HepG2 (cell line): ENCODE measurements at regions not wholly inside any gene's neighbourhood (a gene's known extent, or its start where the extent isn't known, plus 50 kb on each side); places are given as distances from the start of the nearest gene placed in this dataset.

Experiments
- ATAC-seq: fragments of 200-7000 bp; cut with Tn5 transposase; 3 replicates; pipeline ENCODE4 v1.9.1; 2020; ENCODE audit warnings: mild to moderate bottlenecking, moderate library complexity
- BruUV-seq: library from RNA; stranded (reverse); fragments of 400-500 nt; replicated peaks from 2 replicates; lab custom pipeline; 2021; lab: Mats Ljungman, UMichigan
- CTCF ChIA-PET: fragments of 300-600 bp; formaldehyde crosslinking; extraction: SDS; loops from one replicate; lab custom pipeline; 2021; ENCODE audit warnings: low total read pairs, inconsistent platforms, low intra/inter-chr PET ratio; lab: Yijun Ruan, JAX
- POLR2A ChIA-PET: fragments of 350-600 bp; sonication (Branson Sonifier 250); formaldehyde crosslinking; loops from one replicate; lab custom pipeline; 2020; ENCODE audit warnings: antibody characterized with exemption, inconsistent platforms; lab: Yijun Ruan, JAX
- DNase-seq: peaks from one replicate; pipeline ENCODE4 v3.0.0-alpha.2; 2015; ENCODE audit warnings: low spot score
- FAIRE-seq: peaks from 3 replicates; lab custom pipeline; 2011; peaks lifted over from hg19 to GRCh38; lab: Jason Lieb, UNC
- H2AFZ ChIP-seq: one replicate; pipeline ENCODE4 v1.6.1; 2011; ENCODE audit warnings: low read length, inconsistent platforms
- H3K27ac ChIP-seq: fragments of 300-600 bp; 3 replicates; pipeline ENCODE4 v1.8.0; 2011; ENCODE audit warnings: mixed run types, mild to moderate bottlenecking, mixed read lengths, low read length, inconsistent platforms; ENCODE audit not compliant: insufficient read depth; ENCODE audit errors: extremely low read length
- H3K27me3 ChIP-seq, 2 experiments: fragments of 200-600 bp in 1 of 2; 2 replicates in 1 of 2; 3 replicates in 1 of 2; pipeline versions ENCODE4 v1.6.0 to v1.8.0; 2011; ENCODE audit warnings: low read length in 2 of 2, mild to moderate bottlenecking in 2 of 2, moderate library complexity in 2 of 2, inconsistent platforms in 1 of 2; ENCODE audit not compliant: insufficient read depth in 2 of 2, control insufficient read depth in 1 of 2
- H3K36me3 ChIP-seq, 2 experiments: fragments of 200-600 bp in 1 of 2; replicated peaks in 1 of 2; 2 replicates in 1 of 2; 3 replicates in 1 of 2; pipeline versions ENCODE4 v1.5.1 to v1.8.0; 2011; ENCODE audit warnings: low read length in 2 of 2, inconsistent platforms in 1 of 2; ENCODE audit not compliant: insufficient read depth in 2 of 2, control insufficient read depth in 1 of 2
- H3K4me1 ChIP-seq: 2 replicates; pipeline ENCODE4 v1.5.1; 2012; ENCODE audit warnings: low read length, inconsistent platforms; ENCODE audit not compliant: insufficient read depth
- H3K4me2 ChIP-seq: 2 replicates; pipeline ENCODE4 v1.6.0; 2011; ENCODE audit warnings: low read depth, low read length, inconsistent platforms
- H3K4me3 ChIP-seq, 3 experiments: fragments of 200-600 bp in 1 of 3; sonication (generic), shearing (Covaris generic) in 1 of 3; replicated peaks in 1 of 3; 2 replicates each; pipeline ENCODE4 v1.5.1; 2011 to 2016; ENCODE audit warnings: low read length in 3 of 3, inconsistent platforms in 2 of 3, low read depth in 2 of 3, mild to moderate bottlenecking in 2 of 3, control low read depth in 1 of 3, mixed read lengths in 1 of 3; ENCODE audit not compliant: insufficient read depth in 1 of 3
- H3K79me2 ChIP-seq: one replicate; pipeline ENCODE4 v1.6.1; 2011; ENCODE audit warnings: low read length, inconsistent platforms; ENCODE audit not compliant: insufficient read depth
- H3K9ac ChIP-seq: 2 replicates; pipeline ENCODE4 v1.6.0; 2011; ENCODE audit warnings: mild to moderate bottlenecking, low read depth, low read length, inconsistent platforms; ENCODE audit not compliant: insufficient read depth
- H3K9me3 ChIP-seq: 2 replicates; pipeline ENCODE4 v1.5.1; 2012; ENCODE audit warnings: mild to moderate bottlenecking, low read length
- H4K20me1 ChIP-seq: 2 replicates; pipeline ENCODE4 v1.6.0; 2011; ENCODE audit warnings: inconsistent platforms, mild to moderate bottlenecking, low read length, moderate library complexity; ENCODE audit not compliant: insufficient read depth
- CBX1 ChIP-seq: IDR thresholded peaks from one replicate; pipeline ENCODE4 v1.6.1; 2016; ENCODE audit warnings: antibody characterized with exemption, low read depth
- CENPT ChIP-seq: sonication (generic); formaldehyde crosslinking; IDR thresholded peaks from 2 replicates; pipeline ENCODE4 v1.8.0; 2022; ENCODE audit warnings: low read depth, mild to moderate bottlenecking, moderate library complexity, missing genetic modification reagents
- FLYWCH1 ChIP-seq: sonication (generic); formaldehyde crosslinking; IDR thresholded peaks from 2 replicates; pipeline ENCODE4 v1.8.1; 2023; ENCODE audit warnings: mild to moderate bottlenecking, missing genetic modification reagents
- HNF4A ChIP-seq: sonication (generic); formaldehyde crosslinking; IDR thresholded peaks from 2 replicates; pipeline ENCODE4 v1.4.0; 2020; ENCODE audit warnings: missing genetic modification reagents
- ISL2 ChIP-seq: sonication (generic); formaldehyde crosslinking; IDR thresholded peaks from 2 replicates; pipeline ENCODE4 v1.5.0; 2020; ENCODE audit warnings: missing genetic modification reagents
- MEF2D ChIP-seq: sonication (generic); formaldehyde crosslinking; IDR thresholded peaks from 2 replicates; pipeline ENCODE4 v1.5.1; 2020; ENCODE audit warnings: mild to moderate bottlenecking, missing genetic modification reagents
- NRL ChIP-seq: sonication (generic); formaldehyde crosslinking; IDR thresholded peaks from 2 replicates; pipeline ENCODE4 v1.5.0; 2020; ENCODE audit warnings: missing genetic modification reagents, mild to moderate bottlenecking, moderate library complexity, borderline replicate concordance
- TCF7 ChIP-seq: sonication (generic); IDR thresholded peaks from 2 replicates; pipeline ENCODE4 v1.6.1; 2016; ENCODE audit warnings: antibody characterized with exemption, low read depth
- ZFP37 ChIP-seq: sonication (generic); formaldehyde crosslinking; IDR thresholded peaks from 2 replicates; pipeline ENCODE4 v1.4.0; 2020; ENCODE audit warnings: missing genetic modification reagents, borderline replicate concordance
- ZMYM4 ChIP-seq: sonication (generic); formaldehyde crosslinking; IDR thresholded peaks from 2 replicates; pipeline ENCODE4 v1.8.1; 2023; ENCODE audit warnings: mild to moderate bottlenecking, missing genetic modification reagents
- ZNF331 ChIP-seq: sonication (generic); formaldehyde crosslinking; IDR thresholded peaks from 2 replicates; pipeline ENCODE4 v1.4.0; 2020; ENCODE audit warnings: missing genetic modification reagents
- ZNF552 ChIP-seq: sonication (generic); formaldehyde crosslinking; IDR thresholded peaks from 2 replicates; pipeline ENCODE4 v1.9.0; 2022; ENCODE audit warnings: missing genetic modification reagents, mild to moderate bottlenecking, borderline replicate concordance
- ZNF670 ChIP-seq: sonication (generic); formaldehyde crosslinking; IDR thresholded peaks from 2 replicates; pipeline ENCODE4 v1.8.0; 2022; ENCODE audit warnings: mild to moderate bottlenecking, missing genetic modification reagents, borderline replicate concordance
- ZNF737 ChIP-seq: sonication (generic); formaldehyde crosslinking; IDR thresholded peaks from 2 replicates; pipeline ENCODE4 v1.5.0; 2020; ENCODE audit warnings: missing genetic modification reagents, mild to moderate bottlenecking, borderline replicate concordance
- ZNF775 ChIP-seq: sonication (generic); formaldehyde crosslinking; IDR thresholded peaks from 2 replicates; pipeline ENCODE4 v1.4.0; 2020; ENCODE audit warnings: missing genetic modification reagents, mild to moderate bottlenecking, moderate library complexity, borderline replicate concordance
- WGBS: methylation state at CpG from one replicate; pipeline ENCODE4 v1.1.6; 2017; ENCODE audit warnings: low lambda C conversion rate; 5-methylcytosine and 5-hydroxymethylcytosine counted together
- in situ Hi-C: cut with HindIII; loops from 2 replicates; pipeline ENCODE4 v1.10.0; 2017; ENCODE audit warnings: low pct_unique_long_range_greater_than_20kb; ENCODE audit not compliant: extremely low pct_ligation_motif_present
- intact Hi-C: fragments of 100-400 bp; cut with micrococcal nuclease; formaldehyde crosslinking; loops from one replicate; pipeline ENCODE4 v1.10.0; 2022; ENCODE audit not compliant: unreplicated experiment
- TF ChIP-seq, protein P1 (sequence below): sonication (generic); formaldehyde crosslinking; IDR thresholded peaks from 2 replicates; pipeline ENCODE4 v1.9.0; 2021; ENCODE audit warnings: missing genetic modification reagents, borderline replicate concordance
- TF ChIP-seq, protein P2 (sequence below): sonication (generic); formaldehyde crosslinking; conservative IDR thresholded peaks from 2 replicates; pipeline ENCODE4 v1.5.0; 2020; ENCODE audit warnings: missing genetic modification reagents

DNA sequence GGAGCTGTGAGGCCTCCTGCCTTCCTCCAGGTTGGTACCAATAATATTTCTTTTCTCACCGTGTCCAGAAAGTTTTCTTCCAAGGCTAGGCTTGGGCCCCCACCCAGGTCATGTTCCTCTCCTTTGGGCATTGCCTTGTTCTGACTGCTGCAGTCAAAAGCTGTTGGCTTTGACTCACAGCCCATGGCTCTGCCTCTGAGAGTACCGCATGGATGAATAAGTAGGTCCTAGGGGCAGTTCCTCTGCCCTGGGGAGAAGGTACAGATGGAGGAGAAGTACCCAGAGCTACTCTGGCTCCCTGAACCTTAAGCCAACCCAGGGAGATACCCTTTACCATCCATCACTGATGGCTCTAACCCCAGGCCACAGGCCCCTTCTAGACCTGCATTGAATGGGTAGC lies 115.0 kb downstream of the NAV1 start:
- CTCF ChIA-PET, result no interaction called here
- FAIRE-seq, result no peak
- TF ChIP-seq CBX1, result no peak
- TF ChIP-seq CENPT (CRISPR knock-in tag), result no peak
- TF ChIP-seq NRL (CRISPR knock-in tag), result no peak
- no peak for TF ChIP-seq ZMYM4 (CRISPR knock-in tag)
- no peak for TF ChIP-seq ZFP37
- no peak for TF ChIP-seq ZNF331 (CRISPR knock-in tag)
- TF ChIP-seq ZNF737 (CRISPR knock-in tag), result no peak
- TF ChIP-seq TCF7, result no peak
- TF ChIP-seq ZNF552, result no peak
- no peak for TF ChIP-seq HNF4A
- TF ChIP-seq, protein P1, sequence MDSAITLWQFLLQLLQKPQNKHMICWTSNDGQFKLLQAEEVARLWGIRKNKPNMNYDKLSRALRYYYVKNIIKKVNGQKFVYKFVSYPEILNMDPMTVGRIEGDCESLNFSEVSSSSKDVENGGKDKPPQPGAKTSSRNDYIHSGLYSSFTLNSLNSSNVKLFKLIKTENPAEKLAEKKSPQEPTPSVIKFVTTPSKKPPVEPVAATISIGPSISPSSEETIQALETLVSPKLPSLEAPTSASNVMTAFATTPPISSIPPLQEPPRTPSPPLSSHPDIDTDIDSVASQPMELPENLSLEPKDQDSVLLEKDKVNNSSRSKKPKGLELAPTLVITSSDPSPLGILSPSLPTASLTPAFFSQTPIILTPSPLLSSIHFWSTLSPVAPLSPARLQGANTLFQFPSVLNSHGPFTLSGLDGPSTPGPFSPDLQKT (CRISPR knock-in tag), result no peak
- no peak for TF ChIP-seq ZNF775 (CRISPR knock-in tag)
- TF ChIP-seq ISL2, result no peak
- no peak for TF ChIP-seq FLYWCH1 (CRISPR knock-in tag)
- TF ChIP-seq ZNF670 (CRISPR knock-in tag), result no peak
- TF ChIP-seq, protein P2, sequence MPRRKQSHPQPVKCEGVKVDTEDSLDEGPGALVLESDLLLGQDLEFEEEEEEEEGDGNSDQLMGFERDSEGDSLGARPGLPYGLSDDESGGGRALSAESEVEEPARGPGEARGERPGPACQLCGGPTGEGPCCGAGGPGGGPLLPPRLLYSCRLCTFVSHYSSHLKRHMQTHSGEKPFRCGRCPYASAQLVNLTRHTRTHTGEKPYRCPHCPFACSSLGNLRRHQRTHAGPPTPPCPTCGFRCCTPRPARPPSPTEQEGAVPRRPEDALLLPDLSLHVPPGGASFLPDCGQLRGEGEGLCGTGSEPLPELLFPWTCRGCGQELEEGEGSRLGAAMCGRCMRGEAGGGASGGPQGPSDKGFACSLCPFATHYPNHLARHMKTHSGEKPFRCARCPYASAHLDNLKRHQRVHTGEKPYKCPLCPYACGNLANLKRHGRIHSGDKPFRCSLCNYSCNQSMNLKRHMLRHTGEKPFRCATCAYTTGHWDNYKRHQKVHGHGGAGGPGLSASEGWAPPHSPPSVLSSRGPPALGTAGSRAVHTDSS (CRISPR knock-in tag), result no peak
- TF ChIP-seq MEF2D (CRISPR knock-in tag), result no peak

More for the DNA sequence above, 115.0 kb downstream of the NAV1 start:
- WGBS, result 0% methylated on average over 2 of the region's 2 CpGs
- Histone ChIP-seq H3K79me2 (no peaks in the 10 kb centered on the region), H3K27me3 (peaks cover 10 to 61% of the 10 kb centered on the region in 2 experiments; a peak in 4 of 5 replicates), H3K27ac (no peak overlapping the region), H4K20me1 (0 out of 2 replicates have a peak, but pooled peaks cover 2% of the 10 kb centered on the region), H3K9me3 (no peaks in the 10 kb centered on the region), H3K4me1 (no peaks in the 10 kb centered on the region), H3K4me3 (no peak overlapping the region), H2AFZ (no peak overlapping the region), H3K9ac (no peak overlapping the region), H3K4me2 (no peak overlapping the region), H3K36me3 (no peaks in the 10 kb centered on the region)
- POLR2A ChIA-PET, result no interaction called here
- intact Hi-C loops (no loop called here), in situ Hi-C loops (no loop called here)
- ATAC-seq, result no peak
- no peak for DNase-seq
- BruUV-seq, result no TSS peak
